ENCODE measurements at regions not wholly inside any gene's neighbourhood (a gene's known extent, or its start where the extent isn't known, plus 50 kb on each side); places are given as distances from the start of the nearest gene placed in this dataset.

DNA sequence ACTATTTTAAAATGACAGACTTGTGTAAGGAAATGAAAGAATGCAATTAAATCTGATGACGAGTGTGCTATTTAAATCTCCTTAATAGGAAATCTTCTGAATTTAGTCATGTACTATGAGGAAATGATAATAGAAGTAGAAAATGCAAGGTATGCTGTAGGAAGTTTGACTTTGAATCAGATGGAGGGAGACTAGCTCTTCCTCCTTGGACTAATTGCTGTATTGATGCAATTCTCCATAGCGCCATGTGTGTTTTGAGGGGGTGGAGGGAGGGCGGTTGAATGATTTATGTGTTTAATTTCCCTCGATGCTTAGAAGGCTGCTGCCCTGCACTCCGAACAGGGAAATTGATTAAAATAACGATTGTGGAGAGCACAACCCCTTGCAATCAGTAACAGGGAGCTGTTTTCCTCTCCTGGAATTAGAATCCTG, 179.0 kb upstream of the PRNP start:
- ATAC-seq (ENCODE audit: insufficient number of reproducible peaks, low FRiP score, low read depth) (no peak), DNase-seq (ENCODE audit: low spot score) (no peak)
- TF ChIP-seq, protein P1, sequence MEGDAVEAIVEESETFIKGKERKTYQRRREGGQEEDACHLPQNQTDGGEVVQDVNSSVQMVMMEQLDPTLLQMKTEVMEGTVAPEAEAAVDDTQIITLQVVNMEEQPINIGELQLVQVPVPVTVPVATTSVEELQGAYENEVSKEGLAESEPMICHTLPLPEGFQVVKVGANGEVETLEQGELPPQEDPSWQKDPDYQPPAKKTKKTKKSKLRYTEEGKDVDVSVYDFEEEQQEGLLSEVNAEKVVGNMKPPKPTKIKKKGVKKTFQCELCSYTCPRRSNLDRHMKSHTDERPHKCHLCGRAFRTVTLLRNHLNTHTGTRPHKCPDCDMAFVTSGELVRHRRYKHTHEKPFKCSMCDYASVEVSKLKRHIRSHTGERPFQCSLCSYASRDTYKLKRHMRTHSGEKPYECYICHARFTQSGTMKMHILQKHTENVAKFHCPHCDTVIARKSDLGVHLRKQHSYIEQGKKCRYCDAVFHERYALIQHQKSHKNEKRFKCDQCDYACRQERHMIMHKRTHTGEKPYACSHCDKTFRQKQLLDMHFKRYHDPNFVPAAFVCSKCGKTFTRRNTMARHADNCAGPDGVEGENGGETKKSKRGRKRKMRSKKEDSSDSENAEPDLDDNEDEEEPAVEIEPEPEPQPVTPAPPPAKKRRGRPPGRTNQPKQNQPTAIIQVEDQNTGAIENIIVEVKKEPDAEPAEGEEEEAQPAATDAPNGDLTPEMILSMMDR (IDR thresholded peaks at IDR 0.05) = no peak
- no peaks in the 10 kb centered on the region for H3K9me3 ChIP-seq
- peaks cover 4 to 6% of the 10 kb centered on the region in 2 donors for H3K4me1 ChIP-seq (ENCODE audit: control insufficient read depth in 1 of 2, low read depth in 2 of 2)
- H3K27me3 ChIP-seq (replicated peaks; ENCODE audit: insufficient read depth) = no peaks in the 10 kb centered on the region
- H3K36me3 ChIP-seq = no peaks in the 10 kb centered on the region
- H3K27ac ChIP-seq = peak overlapping the region in 1 of 2 donors; percentile 10
- no peak overlapping the region for H3K4me3 ChIP-seq

- no peaks in the 10 kb centered on the region for H3K36me3 ChIP-seq
- H3K4me3 ChIP-seq = no peak overlapping the region
- ATAC-seq (ENCODE audit: insufficient number of reproducible peaks, low FRiP score, low read depth) = no peak
- H3K27me3 ChIP-seq (replicated peaks; ENCODE audit: insufficient read depth) = no peaks in the 10 kb centered on the region
- H3K27ac ChIP-seq = no peak overlapping the region
- TF ChIP-seq, protein P1 (IDR thresholded peaks at IDR 0.05) = no peak
- no peak for DNase-seq (ENCODE audit: low spot score)
- peaks cover 4 to 6% of the 10 kb centered on the region in 2 donors for H3K4me1 ChIP-seq (ENCODE audit: control insufficient read depth in 1 of 2, low read depth in 2 of 2)
- H3K9me3 ChIP-seq = no peaks in the 10 kb centered on the region
Measured at GRCh38 chr20:4504814-4505213, 181.4 kb upstream of the PRNP start.

GRCh38 chr20:4502756-4503155, 183.5 kb upstream of the PRNP start:
- Histone ChIP-seq H3K4me1 (ENCODE audit: control insufficient read depth in 1 of 2, low read depth in 2 of 2) (peaks cover 4 to 6% of the 10 kb centered on the region in 2 donors), H3K27ac (no peak overlapping the region), H3K36me3 (no peaks in the 10 kb centered on the region), H3K27me3 (replicated peaks; ENCODE audit: insufficient read depth) (no peaks in the 10 kb centered on the region), H3K4me3 (no peak overlapping the region), H3K9me3 (no peaks in the 10 kb centered on the region)
- DNase-seq (ENCODE audit: low spot score) (no peak), ATAC-seq (ENCODE audit: insufficient number of reproducible peaks, low FRiP score, low read depth) (no peak)
- TF ChIP-seq, protein P1 (IDR thresholded peaks at IDR 0.05) = no peak

- H3K9me3 ChIP-seq = no peaks in the 10 kb centered on the region
- H3K4me3 ChIP-seq = no peak overlapping the region
- no peaks in the 10 kb centered on the region for H3K27me3 ChIP-seq (replicated peaks; ENCODE audit: insufficient read depth)
- DNase-seq (ENCODE audit: low spot score) (no peak), ATAC-seq (ENCODE audit: insufficient number of reproducible peaks, low FRiP score, low read depth) (no peak)
- TF ChIP-seq, protein P1 (IDR thresholded peaks at IDR 0.05) = no peak
- no peaks in the 10 kb centered on the region for H3K36me3 ChIP-seq
- H3K4me1 ChIP-seq (ENCODE audit: control insufficient read depth in 1 of 2, low read depth in 2 of 2) = peaks cover 2 to 28% of the 10 kb centered on the region in 2 donors
- H3K27ac ChIP-seq = no peak overlapping the region
Measured at GRCh38 chr20:4493386-4493785, 192.9 kb upstream of the PRNP start.

GRCh38 chr20:4491643-4492042, 194.6 kb upstream of the PRNP start:
- DNase-seq (ENCODE audit: low spot score) (no peak), ATAC-seq (ENCODE audit: insufficient number of reproducible peaks, low FRiP score, low read depth) (no peak)
- Histone ChIP-seq H3K4me1 (ENCODE audit: control insufficient read depth in 1 of 2, low read depth in 2 of 2) (peaks cover 2 to 28% of the 10 kb centered on the region in 2 donors), H3K27ac (no peak overlapping the region), H3K27me3 (replicated peaks; ENCODE audit: insufficient read depth) (no peaks in the 10 kb centered on the region), H3K9me3 (no peaks in the 10 kb centered on the region), H3K4me3 (no peak overlapping the region), H3K36me3 (no peaks in the 10 kb centered on the region)
- TF ChIP-seq, protein P1 (IDR thresholded peaks at IDR 0.05) = no peak

Measured in thoracic aorta (tissue), 2 donors.